Breast epithelium (tissue), 3 donors: ENCODE measurements at regions not wholly inside any gene's neighbourhood (a gene's known extent, or its start where the extent isn't known, plus 50 kb on each side); places are given as distances from the start of the nearest gene placed in this dataset.

Experiments used
- POLR2A ChIP-seq: fragments of 450-650 bp; IDR thresholded peaks from one replicate; pipeline ENCODE4 v1.6.1; 2016; ENCODE audit warnings: antibody characterized with exemption, mild to moderate bottlenecking, moderate library complexity
- POLR2AphosphoS5 ChIP-seq, 3 donors: sonication (generic); formaldehyde crosslinking; IDR thresholded peaks; one replicate each; pipeline ENCODE4 v1.6.1; 2017; ENCODE audit warnings: antibody characterized with exemption in 3 of 3
- TF ChIP-seq, protein P1 (sequence below), 3 donors: fragments of 450-650 bp; IDR thresholded peaks; one replicate each; pipeline ENCODE4 v1.5.1; 2016 to 2017; ENCODE audit warnings: antibody characterized with exemption in 3 of 3, mild to moderate bottlenecking in 3 of 3, moderate library complexity in 3 of 3

DNA sequence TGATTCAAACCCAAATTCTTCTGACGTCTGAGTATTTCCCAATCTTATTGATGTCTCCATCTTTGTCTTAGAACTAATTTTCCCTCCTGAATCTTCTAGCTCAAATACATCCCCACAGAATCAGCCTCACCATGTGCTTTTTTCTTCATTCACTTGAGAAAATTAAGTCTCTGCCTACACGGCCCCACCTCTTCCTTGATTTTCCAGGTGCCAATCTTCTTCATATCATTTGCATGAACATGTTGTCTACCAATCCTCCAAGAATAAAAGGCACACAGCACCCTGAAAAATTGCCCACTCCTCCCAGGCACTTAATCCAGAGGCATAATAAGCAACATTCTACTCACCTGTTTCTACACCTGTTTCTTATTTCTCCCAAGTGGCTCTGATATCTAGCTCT, 408.1 kb upstream of the NBEA start:
- TF ChIP-seq POLR2A (no peak), POLR2AphosphoS5 (IDR thresholded peaks at IDR 0.05) (no peak)
- TF ChIP-seq, protein P1, sequence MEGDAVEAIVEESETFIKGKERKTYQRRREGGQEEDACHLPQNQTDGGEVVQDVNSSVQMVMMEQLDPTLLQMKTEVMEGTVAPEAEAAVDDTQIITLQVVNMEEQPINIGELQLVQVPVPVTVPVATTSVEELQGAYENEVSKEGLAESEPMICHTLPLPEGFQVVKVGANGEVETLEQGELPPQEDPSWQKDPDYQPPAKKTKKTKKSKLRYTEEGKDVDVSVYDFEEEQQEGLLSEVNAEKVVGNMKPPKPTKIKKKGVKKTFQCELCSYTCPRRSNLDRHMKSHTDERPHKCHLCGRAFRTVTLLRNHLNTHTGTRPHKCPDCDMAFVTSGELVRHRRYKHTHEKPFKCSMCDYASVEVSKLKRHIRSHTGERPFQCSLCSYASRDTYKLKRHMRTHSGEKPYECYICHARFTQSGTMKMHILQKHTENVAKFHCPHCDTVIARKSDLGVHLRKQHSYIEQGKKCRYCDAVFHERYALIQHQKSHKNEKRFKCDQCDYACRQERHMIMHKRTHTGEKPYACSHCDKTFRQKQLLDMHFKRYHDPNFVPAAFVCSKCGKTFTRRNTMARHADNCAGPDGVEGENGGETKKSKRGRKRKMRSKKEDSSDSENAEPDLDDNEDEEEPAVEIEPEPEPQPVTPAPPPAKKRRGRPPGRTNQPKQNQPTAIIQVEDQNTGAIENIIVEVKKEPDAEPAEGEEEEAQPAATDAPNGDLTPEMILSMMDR (IDR thresholded peaks at IDR 0.05) = no peak
